Activated CD8-positive, alpha-beta memory T cell treated with anti-CD3 and anti-CD28 coated beads for 1 hour (primary cell): ENCODE measurements at regions not wholly inside any gene's neighbourhood (a gene's known extent, or its start where the extent isn't known, plus 50 kb on each side); places are given as distances from the start of the nearest gene placed in this dataset.

Source experiments
- DNase-seq, 2 donors: peaks; one replicate each; pipeline ENCODE4 v3.0.0-alpha.2; 2020; ENCODE audit warnings: low read depth in 1 of 2; ENCODE audit errors: extremely low read depth in 1 of 2

- no peak for DNase-seq
Measured at GRCh38 chr6:28696167-28696566, 170.5 kb downstream of the GPX5 start.

GRCh38 chr6:28696682-28697081 lies 171.0 kb downstream of the GPX5 start:
- no peak for DNase-seq

- no peak for DNase-seq
Measured at GRCh38 chr6:28707387-28708282, 182.0 kb downstream of the GPX5 start.

GRCh38 chr6:28709478-28710349 lies 184.0 kb downstream of the GPX5 start:
- no peak for DNase-seq

- no peak for DNase-seq
Measured at GRCh38 chr6:28710466-28711191, 184.9 kb downstream of the GPX5 start.

- DNase-seq, result no peak
Measured at GRCh38 chr6:28711325-28711724, 185.6 kb downstream of the GPX5 start.

- DNase-seq, result no peak
Measured at GRCh38 chr6:28711788-28712341, 186.2 kb downstream of the GPX5 start.

- no peak for DNase-seq
Measured at GRCh38 chr6:28712982-28713381, 187.3 kb downstream of the GPX5 start.

- no peak for DNase-seq
Measured at GRCh38 chr6:28719275-28719940, 193.7 kb downstream of the GPX5 start.

GRCh38 chr6:28720357-28721231 lies 194.9 kb downstream of the GPX5 start:
- no peak for DNase-seq

- DNase-seq, result no peak
Measured at GRCh38 chr6:28721372-28721771, 195.7 kb downstream of the GPX5 start.

GRCh38 chr6:28724395-28724794 lies 198.7 kb downstream of the GPX5 start:
- no peak for DNase-seq

- DNase-seq, result no peak
Measured at GRCh38 chr6:28725274-28725809, 198.4 kb downstream of the TRIM27 start.

- DNase-seq, result no peak
Measured at GRCh38 chr6:28725890-28726348, 197.9 kb downstream of the TRIM27 start.

GRCh38 chr6:28726569-28727309 lies 197.0 kb downstream of the TRIM27 start:
- DNase-seq, result no peak

GRCh38 chr6:28727559-28728211 lies 196.1 kb downstream of the TRIM27 start:
- DNase-seq, result no peak

GRCh38 chr6:28729501-28730402 lies 194.0 kb downstream of the TRIM27 start:
- DNase-seq, result no peak
